NB4 (cell line): ENCODE measurements at regions not wholly inside any gene's neighbourhood (a gene's known extent, or its start where the extent isn't known, plus 50 kb on each side); places are given as distances from the start of the nearest gene placed in this dataset.

Experiments used
- CTCF ChIP-seq: IDR thresholded peaks from one replicate; pipeline ENCODE4 v1.5.1; 2012; ENCODE audit warnings: low read depth, low read length
- POLR2A ChIP-seq: IDR thresholded peaks from 2 replicates; pipeline ENCODE4 v1.6.1; 2011; ENCODE audit warnings: mild to moderate bottlenecking; ENCODE audit not compliant: insufficient read length; ENCODE audit errors: extremely low read depth

GRCh38 chr7:118969370-118969769, 744.9 kb downstream of the ANKRD7 start:
- no peak for TF ChIP-seq CTCF
- no peak for TF ChIP-seq POLR2A
